ENCODE measurements at regions not wholly inside any gene's neighbourhood (a gene's known extent, or its start where the extent isn't known, plus 50 kb on each side); places are given as distances from the start of the nearest gene placed in this dataset.

- TF ChIP-seq CTCF (IDR thresholded peaks at IDR 0.05; ENCODE audit: low read depth, low read length, missing control alignments) = no peak
- H3K4me3 ChIP-seq (ENCODE audit: low read depth, low read length) = no peak overlapping the region
- DNase-seq (ENCODE audit: low read depth) = no peak
These were observed 66.4 kb upstream of the STMND1 start for GRCh38 chr6:17035257-17036064.

- H3K4me3 ChIP-seq (ENCODE audit: low read depth, low read length) = no peak overlapping the region
- DNase-seq (ENCODE audit: low read depth) = no peak
- TF ChIP-seq CTCF (IDR thresholded peaks at IDR 0.05; ENCODE audit: low read depth, low read length, missing control alignments) = no peak
These were observed 68.1 kb upstream of the STMND1 start for GRCh38 chr6:17033746-17034145.

GRCh38 chr6:17032988-17033634, 68.7 kb upstream of the STMND1 start:
- no peak overlapping the region for H3K4me3 ChIP-seq (ENCODE audit: low read depth, low read length)
- no peak for DNase-seq (ENCODE audit: low read depth)
- TF ChIP-seq CTCF (IDR thresholded peaks at IDR 0.05; ENCODE audit: low read depth, low read length, missing control alignments) = no peak

- DNase-seq (ENCODE audit: low read depth) = no peak
- TF ChIP-seq CTCF (IDR thresholded peaks at IDR 0.05; ENCODE audit: low read depth, low read length, missing control alignments) = no peak
- no peak overlapping the region for H3K4me3 ChIP-seq (ENCODE audit: low read depth, low read length)
These were observed 69.3 kb upstream of the STMND1 start for GRCh38 chr6:17032590-17032987.

GRCh38 chr6:17031961-17032360, 69.9 kb upstream of the STMND1 start:
- TF ChIP-seq CTCF (IDR thresholded peaks at IDR 0.05; ENCODE audit: low read depth, low read length, missing control alignments) = no peak
- no peak for DNase-seq (ENCODE audit: low read depth)

GRCh38 chr6:17027441-17027840, 74.4 kb upstream of the STMND1 start:
- DNase-seq (ENCODE audit: low read depth) = no peak
- TF ChIP-seq CTCF (IDR thresholded peaks at IDR 0.05; ENCODE audit: low read depth, low read length, missing control alignments) = no peak

More at GRCh38 chr6:17031961-17032360, 69.9 kb upstream of the STMND1 start:
- H3K4me3 ChIP-seq (ENCODE audit: low read depth, low read length) = no peak overlapping the region

More at GRCh38 chr6:17027441-17027840, 74.4 kb upstream of the STMND1 start:
- H3K4me3 ChIP-seq (ENCODE audit: low read depth, low read length) = no peak overlapping the region

All from GM12864 (cell line).